GM12878 (cell line): ENCODE measurements at regions not wholly inside any gene's neighbourhood (a gene's known extent, or its start where the extent isn't known, plus 50 kb on each side); places are given as distances from the start of the nearest gene placed in this dataset.

Experiments used
- ATAC-seq: fragments of 200-7000 bp; cut with Tn5 transposase; 3 replicates; pipeline ENCODE4 v1.9.1; 2020; ENCODE audit warnings: mild to moderate bottlenecking, moderate library complexity
- BruUV-seq: library from RNA; stranded (reverse); fragments of 400-500 nt; replicated peaks from 2 replicates; lab custom pipeline; 2021; lab: Mats Ljungman, UMichigan
- CTCF ChIA-PET: fragments of 300-600 bp; sonication (Branson Sonifier 250); formaldehyde crosslinking; extraction: SDS; loops from one replicate; lab custom pipeline; 2021; ENCODE audit warnings: inconsistent platforms; lab: Yijun Ruan, JAX
- POLR2A ChIA-PET: fragments of 350-600 bp; formaldehyde crosslinking; extraction: SDS; loops from one replicate; lab custom pipeline; 2021; ENCODE audit warnings: inconsistent platforms; lab: Charles Lee
- RAD21 ChIA-PET: fragments of 300-600 bp; sonication (Branson Sonifier 250); formaldehyde crosslinking; loops from one replicate; lab custom pipeline; 2023; ENCODE audit warnings: antibody characterized with exemption; ENCODE audit not compliant: unreplicated experiment; lab: Charles Lee
- SMC1A ChIA-PET: fragments of 300-600 bp; sonication (Branson Sonifier 250); formaldehyde crosslinking; loops from one replicate; lab custom pipeline; 2023; ENCODE audit not compliant: unreplicated experiment, uncharacterized antibody; lab: Charles Lee
- DNase-seq: peaks from one replicate; pipeline ENCODE4 v3.0.0-alpha.2; 2011; ENCODE audit warnings: low read depth, low spot score
- FAIRE-seq: peaks from 3 replicates; lab custom pipeline; 2011; peaks lifted over from hg19 to GRCh38; lab: Jason Lieb, UNC
- H2AFZ ChIP-seq: 2 replicates; pipeline ENCODE4 v1.6.0; 2011; ENCODE audit warnings: low read depth, low read length, control low read depth; ENCODE audit not compliant: control insufficient read depth
- H3K27ac ChIP-seq: 2 replicates; pipeline ENCODE4 v1.5.1; 2011; ENCODE audit warnings: control low read depth; ENCODE audit not compliant: control insufficient read depth, insufficient read depth
- H3K27me3 ChIP-seq, 2 experiments: replicated peaks in 1 of 2; 2 replicates each; pipeline versions ENCODE4 v1.6.0 to v1.6.1; 2011; ENCODE audit warnings: low read length in 1 of 2; ENCODE audit not compliant: control insufficient read depth in 2 of 2, insufficient read depth in 2 of 2
- H3K36me3 ChIP-seq, 2 experiments: 2 replicates each; pipeline ENCODE4 v1.5.1; 2011; ENCODE audit warnings: low read length in 1 of 2; ENCODE audit not compliant: control insufficient read depth in 2 of 2, insufficient read depth in 2 of 2
- H3K4me1 ChIP-seq: 2 replicates; pipeline ENCODE4 v1.6.1; 2011; ENCODE audit warnings: mild to moderate bottlenecking, low read length, moderate library complexity, mixed read lengths; ENCODE audit not compliant: control insufficient read depth, insufficient read depth
- H3K4me2 ChIP-seq: 2 replicates; pipeline ENCODE4 v1.6.0; 2011; ENCODE audit warnings: control low read depth; ENCODE audit not compliant: control insufficient read depth, insufficient read depth
- H3K4me3 ChIP-seq: fragments of 200-600 bp; sonication (generic); 2 replicates; pipeline ENCODE4 v1.5.1; 2016
- H3K79me2 ChIP-seq: 2 replicates; pipeline ENCODE4 v1.6.0; 2011; ENCODE audit warnings: low read length; ENCODE audit not compliant: control insufficient read depth, insufficient read depth
- H3K9ac ChIP-seq: 2 replicates; pipeline ENCODE4 v1.8.0; 2011; ENCODE audit warnings: low read length, control low read depth, mixed read lengths; ENCODE audit not compliant: control insufficient read depth, insufficient read depth
- H3K9me3 ChIP-seq: replicated peaks from 3 replicates; pipeline ENCODE4 v1.5.1; 2011; ENCODE audit warnings: mild to moderate bottlenecking, low read length; ENCODE audit not compliant: control insufficient read depth, insufficient read depth
- H4K20me1 ChIP-seq: 2 replicates; pipeline ENCODE4 v1.6.0; 2011; ENCODE audit not compliant: control insufficient read depth, insufficient read depth
- ATF7 ChIP-seq: fragments of 450-650 bp; IDR thresholded peaks from 2 replicates; pipeline ENCODE4 v1.6.1; 2016; ENCODE audit warnings: low read depth, mild to moderate bottlenecking
- HCFC1 ChIP-seq: fragments of 150-350 bp; IDR thresholded peaks from 2 replicates; pipeline ENCODE4 v1.6.1; 2014; ENCODE audit warnings: low read length
- TAF1 ChIP-seq: IDR thresholded peaks from 2 replicates; pipeline ENCODE4 v1.6.1; 2011; ENCODE audit warnings: mild to moderate bottlenecking, low read depth, low read length, borderline replicate concordance
- WRNIP1 ChIP-seq: IDR thresholded peaks from 2 replicates; pipeline ENCODE4 v1.6.1; 2011; ENCODE audit warnings: low read depth, low read length, improper control_type of control experiment, borderline replicate concordance
- WGBS: methylation state at CpG from one replicate; pipeline ENCODE4 v1.1.6; 2016; ENCODE audit warnings: low lambda C conversion rate; ENCODE audit not compliant: insufficient replicate concordance, insufficient coverage; ENCODE audit errors: missing lambda C conversion rate; 5-methylcytosine and 5-hydroxymethylcytosine counted together
- in situ Hi-C: fragments of 300-500 bp; cut with MboI; formaldehyde crosslinking; loops from 9 replicates; pipeline ENCODE4 v1.14.3; 2018; ENCODE audit warnings: mixed read lengths
- intact Hi-C: fragments of 100-400 bp; cut with micrococcal nuclease; formaldehyde crosslinking; loops from one replicate; pipeline ENCODE4 v1.14.2; 2022; ENCODE audit not compliant: unreplicated experiment
- TF ChIP-seq, protein P1 (sequence below): fragments of 450-650 bp; IDR thresholded peaks from 2 replicates; pipeline ENCODE4 v1.6.1; 2018; ENCODE audit warnings: mild to moderate bottlenecking, low read depth, moderate library complexity; ENCODE audit not compliant: partially characterized antibody
- TF ChIP-seq, protein P2 (sequence below): IDR thresholded peaks from 2 replicates; pipeline ENCODE4 v1.6.1; 2012; ENCODE audit warnings: low read depth, low read length, improper control_type of control experiment

DNA sequence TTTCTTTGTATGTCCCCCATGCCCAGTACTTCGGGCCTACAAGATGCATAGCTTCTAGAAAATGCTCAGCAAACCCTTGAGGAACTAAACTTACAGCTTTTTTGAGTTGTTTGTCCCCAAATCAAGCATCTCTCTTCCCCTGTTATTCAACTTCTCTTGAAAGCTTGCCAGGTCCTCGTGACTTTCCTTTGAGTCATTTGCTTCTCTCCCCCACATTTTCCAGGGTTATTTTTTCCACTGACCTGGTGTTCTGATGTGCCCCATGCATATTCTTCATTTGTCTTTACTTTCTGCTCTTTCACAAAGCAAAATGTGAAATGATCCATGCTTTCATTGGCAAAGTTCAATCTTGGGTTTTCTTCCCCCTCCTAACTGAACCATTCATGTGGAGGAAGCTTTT lies 204.8 kb downstream of the TFAP2A start:
- RAD21 ChIA-PET: no interaction called here
- Histone ChIP-seq H3K27ac (no peak overlapping the region), H3K79me2 (no peaks in the 10 kb centered on the region), H2AFZ (no peak overlapping the region), H3K9ac (no peak overlapping the region), H4K20me1 (no peaks in the 10 kb centered on the region), H3K9me3 (no peaks in the 10 kb centered on the region), H3K36me3 (no peaks in the 10 kb centered on the region), H3K27me3 (no peaks in the 10 kb centered on the region; a peak in 1 of 4 replicates), H3K4me3 (no peak overlapping the region), H3K4me2 (no peak overlapping the region), H3K4me1 (no peaks in the 10 kb centered on the region)
- in situ Hi-C loops (no loop called here), intact Hi-C loops (no loop called here)
- TF ChIP-seq, protein P1, sequence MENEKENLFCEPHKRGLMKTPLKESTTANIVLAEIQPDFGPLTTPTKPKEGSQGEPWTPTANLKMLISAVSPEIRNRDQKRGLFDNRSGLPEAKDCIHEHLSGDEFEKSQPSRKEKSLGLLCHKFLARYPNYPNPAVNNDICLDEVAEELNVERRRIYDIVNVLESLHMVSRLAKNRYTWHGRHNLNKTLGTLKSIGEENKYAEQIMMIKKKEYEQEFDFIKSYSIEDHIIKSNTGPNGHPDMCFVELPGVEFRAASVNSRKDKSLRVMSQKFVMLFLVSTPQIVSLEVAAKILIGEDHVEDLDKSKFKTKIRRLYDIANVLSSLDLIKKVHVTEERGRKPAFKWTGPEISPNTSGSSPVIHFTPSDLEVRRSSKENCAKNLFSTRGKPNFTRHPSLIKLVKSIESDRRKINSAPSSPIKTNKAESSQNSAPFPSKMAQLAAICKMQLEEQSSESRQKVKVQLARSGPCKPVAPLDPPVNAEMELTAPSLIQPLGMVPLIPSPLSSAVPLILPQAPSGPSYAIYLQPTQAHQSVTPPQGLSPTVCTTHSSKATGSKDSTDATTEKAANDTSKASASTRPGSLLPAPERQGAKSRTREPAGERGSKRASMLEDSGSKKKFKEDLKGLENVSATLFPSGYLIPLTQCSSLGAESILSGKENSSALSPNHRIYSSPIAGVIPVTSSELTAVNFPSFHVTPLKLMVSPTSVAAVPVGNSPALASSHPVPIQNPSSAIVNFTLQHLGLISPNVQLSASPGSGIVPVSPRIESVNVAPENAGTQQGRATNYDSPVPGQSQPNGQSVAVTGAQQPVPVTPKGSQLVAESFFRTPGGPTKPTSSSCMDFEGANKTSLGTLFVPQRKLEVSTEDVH: no peak
- TF ChIP-seq WRNIP1 (no peak), HCFC1 (no peak), ATF7 (no peak), TAF1 (no peak)
- TF ChIP-seq, protein P2, sequence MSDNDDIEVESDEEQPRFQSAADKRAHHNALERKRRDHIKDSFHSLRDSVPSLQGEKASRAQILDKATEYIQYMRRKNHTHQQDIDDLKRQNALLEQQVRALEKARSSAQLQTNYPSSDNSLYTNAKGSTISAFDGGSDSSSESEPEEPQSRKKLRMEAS: no peak
- DNase-seq: no peak
- POLR2A ChIA-PET: no interaction called here
- SMC1A ChIA-PET: no interaction called here
- ATAC-seq: no peak
- no peak for FAIRE-seq
- no TSS peak for BruUV-seq
- 3% methylated on average over 2 of the region's 2 CpGs for WGBS
- CTCF ChIA-PET: no interaction called here
